ENCODE measurements at regions not wholly inside any gene's neighbourhood (a gene's known extent, or its start where the extent isn't known, plus 50 kb on each side); places are given as distances from the start of the nearest gene placed in this dataset.

- TF ChIP-seq CTCF (IDR thresholded peaks at IDR 0.05) (no peak), POLR2A (IDR thresholded peaks at IDR 0.05) (no peak)
Measured at GRCh38 chr7:52592698-52593097, 442.7 kb upstream of the POM121L12 start.

Data from body of pancreas (tissue), 4 donors.